Limb (tissue), 2 donors: ENCODE measurements at regions not wholly inside any gene's neighbourhood (a gene's known extent, or its start where the extent isn't known, plus 50 kb on each side); places are given as distances from the start of the nearest gene placed in this dataset.

ENCODE experiments used
- DNase-seq, 2 donors: peaks; one replicate each; pipeline ENCODE4 v3.0.0-alpha.2; 2016; ENCODE audit errors: extremely low spot score in 2 of 2

GRCh38 chr4:152269448-152270191, 266.3 kb downstream of the FBXW7 start:
- DNase-seq: no peak

DNA sequence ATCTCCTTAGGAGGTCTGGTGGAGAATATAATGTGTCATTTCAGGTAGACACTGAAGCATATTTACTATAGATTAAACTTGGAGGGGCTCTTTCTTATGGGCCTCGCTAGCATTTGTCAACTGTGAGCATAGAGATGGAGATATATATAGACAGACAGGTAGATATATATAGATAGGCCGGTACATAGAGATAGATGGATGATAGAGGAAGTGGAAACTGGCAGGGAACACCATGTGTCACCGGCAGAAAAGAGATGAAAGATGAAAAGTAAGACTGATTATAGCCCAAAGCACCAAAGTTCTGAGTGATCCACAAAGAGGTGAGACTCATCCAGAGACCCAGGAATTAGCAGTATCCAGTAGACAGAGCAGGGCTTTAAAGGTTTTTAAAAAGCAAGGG, 268.1 kb downstream of the FBXW7 start:
- DNase-seq: no peak

GRCh38 chr4:152266831-152267480, 268.9 kb downstream of the FBXW7 start:
- no peak for DNase-seq

DNA sequence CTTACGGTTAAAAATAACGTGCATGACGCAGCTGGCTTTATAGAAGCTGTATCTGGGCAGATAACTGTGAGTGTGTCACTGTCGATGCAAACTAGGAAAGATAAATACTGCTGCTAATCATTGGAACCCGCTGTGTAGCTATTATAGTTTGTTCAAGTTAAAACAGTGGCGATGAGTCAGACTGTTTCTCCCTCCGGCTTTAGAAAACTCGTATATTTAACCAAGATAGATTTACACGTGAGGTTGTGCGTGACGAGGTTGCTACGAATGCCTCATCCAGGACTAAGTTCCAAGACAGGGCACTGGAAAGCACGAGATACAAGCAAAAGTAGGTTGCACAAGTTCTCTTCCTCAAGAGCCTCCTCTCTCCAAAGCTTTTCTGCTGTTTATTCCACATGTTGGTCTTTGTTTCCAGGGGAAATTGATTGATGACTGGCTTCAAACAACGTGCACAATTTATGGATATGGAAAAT, 270.7 kb downstream of the FBXW7 start:
- DNase-seq: no peak

DNA sequence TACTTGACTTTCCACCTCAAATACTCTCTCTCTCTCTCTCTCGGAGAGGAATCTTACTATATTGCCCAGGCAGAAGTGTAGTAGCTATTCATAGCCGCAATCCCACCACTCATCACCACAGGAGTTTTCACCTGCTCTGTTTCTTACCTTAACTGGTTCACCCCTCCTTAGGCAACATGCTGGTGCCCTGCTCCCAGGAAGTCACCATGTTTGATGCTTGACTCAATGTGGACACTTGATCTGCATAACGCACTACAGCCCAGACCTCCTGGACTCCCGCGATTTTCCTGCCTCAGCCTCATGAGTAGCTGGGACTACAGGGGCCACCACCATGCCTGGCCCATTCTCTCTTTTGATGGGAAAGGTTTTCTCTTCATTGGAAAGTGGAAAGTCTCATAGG, 271.8 kb downstream of the FBXW7 start:
- DNase-seq: no peak

GRCh38 chr4:152259866-152260265, 276.0 kb downstream of the FBXW7 start:
- no peak for DNase-seq

DNA sequence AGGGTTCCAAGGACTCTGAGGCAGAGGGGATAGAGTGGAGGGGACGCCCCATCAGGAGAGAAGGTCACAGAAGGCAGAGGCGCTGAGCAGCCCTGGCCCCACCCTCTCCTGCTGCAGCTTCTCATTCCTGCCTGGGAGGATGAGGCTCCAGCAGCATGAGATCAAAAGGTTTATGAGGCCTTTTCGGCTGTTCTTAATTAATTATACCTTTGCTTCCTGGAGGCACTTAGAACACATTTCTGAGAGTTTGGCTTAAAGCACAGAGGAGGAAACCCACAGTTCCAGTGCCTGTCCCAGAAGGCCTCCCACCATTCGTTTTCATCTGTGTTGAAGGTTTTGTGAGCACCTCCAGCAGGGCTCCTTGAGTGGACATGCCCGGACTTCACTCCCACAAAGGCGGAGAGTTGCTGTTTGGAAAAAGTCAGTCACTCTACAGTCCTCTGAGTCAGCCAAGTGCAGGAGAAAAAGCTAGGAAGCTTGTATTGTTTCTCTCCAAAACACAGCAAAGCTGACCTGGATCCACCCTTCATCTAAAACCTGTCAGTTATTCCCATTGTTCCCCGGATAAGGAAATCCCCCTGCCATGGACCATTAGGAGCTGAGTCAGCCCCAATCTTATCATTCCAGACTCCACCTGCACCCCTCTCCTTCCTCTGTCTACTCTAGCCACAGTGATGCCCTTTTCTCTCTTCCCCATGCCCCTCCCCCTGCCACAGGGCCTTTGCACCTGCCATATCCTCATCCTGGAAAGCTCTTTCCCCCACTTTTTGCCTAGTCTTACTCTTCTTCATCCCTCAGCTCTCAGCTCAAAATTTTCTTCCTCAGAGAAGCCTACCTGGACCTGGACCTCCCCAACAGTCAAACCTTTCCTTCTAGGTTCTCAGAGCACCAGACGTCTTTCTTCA, 276.8 kb downstream of the FBXW7 start:
- no peak for DNase-seq

- no peak for DNase-seq
Observed at GRCh38 chr4:152258391-152258790, 277.5 kb downstream of the FBXW7 start.

DNA sequence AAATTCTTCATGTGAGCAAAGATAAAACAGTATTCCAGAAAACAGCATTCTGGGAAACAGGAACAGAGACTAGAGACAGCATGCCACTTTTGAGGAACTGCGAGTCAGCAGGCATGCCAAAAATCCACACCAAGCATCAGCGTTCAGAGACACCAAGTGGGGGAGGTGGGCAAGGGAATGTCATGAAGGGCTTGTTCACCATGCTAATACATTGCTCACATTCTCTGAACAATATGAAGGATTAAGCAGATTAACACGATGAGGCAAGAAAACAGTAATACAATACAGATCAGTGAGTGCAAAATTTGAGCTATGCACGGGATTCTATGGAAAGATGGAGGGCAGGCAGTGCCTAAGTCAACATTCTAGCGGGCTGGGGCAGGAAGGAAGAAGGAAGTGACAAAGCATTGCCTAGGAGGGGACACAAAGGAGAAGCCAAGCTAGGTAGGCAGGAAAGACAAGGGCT, 278.3 kb downstream of the FBXW7 start:
- no peak for DNase-seq

DNA sequence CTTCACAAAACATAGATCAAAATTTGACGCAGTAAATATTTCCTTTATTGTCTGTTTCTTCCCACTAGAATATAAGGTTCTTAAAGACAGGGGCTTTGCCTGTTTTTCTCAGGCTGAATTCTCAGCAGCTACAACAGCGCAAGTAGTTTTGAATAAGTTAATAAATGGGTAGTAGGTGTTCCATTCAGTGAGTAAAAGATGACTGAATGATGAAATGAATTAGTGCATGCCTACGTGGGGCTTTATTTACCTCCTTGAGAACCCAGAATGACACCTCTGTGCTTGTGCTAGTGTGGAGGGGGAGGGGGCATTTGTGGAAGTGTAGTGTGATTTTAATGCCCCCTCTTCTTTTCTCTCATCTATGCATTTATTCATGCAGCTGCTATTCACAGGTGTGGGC, 278.9 kb downstream of the FBXW7 start:
- no peak for DNase-seq

DNA sequence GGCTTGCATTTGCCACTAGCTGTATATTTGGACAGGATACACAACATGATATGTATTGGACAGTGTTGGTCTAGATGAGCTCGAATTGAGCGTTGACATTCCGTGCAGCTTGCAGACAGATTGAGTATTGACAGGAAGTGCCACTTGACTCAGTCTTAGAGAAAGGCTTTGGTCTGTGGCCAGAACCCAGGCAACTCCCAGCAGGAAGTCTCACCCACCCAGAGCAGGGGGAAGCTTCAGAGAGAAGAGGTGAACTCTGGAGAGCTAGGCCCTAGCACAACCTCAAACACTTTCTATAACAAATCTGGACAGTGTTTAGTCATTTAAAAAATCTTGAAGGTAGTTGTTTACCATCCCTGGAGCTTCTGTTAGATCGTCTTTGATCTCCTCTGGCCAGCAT, 280.5 kb downstream of the FBXW7 start:
- DNase-seq: no peak

DNA sequence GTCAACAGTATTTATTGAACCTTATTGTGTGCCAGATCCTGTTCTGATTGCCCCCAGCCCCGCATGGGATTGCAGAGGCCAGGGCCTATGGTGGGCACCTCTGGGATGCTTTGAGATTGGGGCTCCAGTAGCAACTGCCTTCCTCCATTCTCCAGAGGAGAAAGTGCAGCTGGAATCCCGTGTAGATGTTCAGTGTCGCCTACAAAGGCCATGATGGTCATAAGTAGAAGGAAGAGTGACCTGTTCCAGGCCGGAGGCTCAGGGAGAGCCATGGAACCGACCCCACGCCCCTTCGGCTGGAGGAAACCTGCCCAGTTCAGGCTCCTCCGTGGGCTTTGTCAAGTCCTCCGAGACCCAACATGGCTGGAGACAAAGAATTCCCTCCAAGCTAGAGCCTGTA, 287.5 kb downstream of the FBXW7 start:
- DNase-seq: no peak

DNA sequence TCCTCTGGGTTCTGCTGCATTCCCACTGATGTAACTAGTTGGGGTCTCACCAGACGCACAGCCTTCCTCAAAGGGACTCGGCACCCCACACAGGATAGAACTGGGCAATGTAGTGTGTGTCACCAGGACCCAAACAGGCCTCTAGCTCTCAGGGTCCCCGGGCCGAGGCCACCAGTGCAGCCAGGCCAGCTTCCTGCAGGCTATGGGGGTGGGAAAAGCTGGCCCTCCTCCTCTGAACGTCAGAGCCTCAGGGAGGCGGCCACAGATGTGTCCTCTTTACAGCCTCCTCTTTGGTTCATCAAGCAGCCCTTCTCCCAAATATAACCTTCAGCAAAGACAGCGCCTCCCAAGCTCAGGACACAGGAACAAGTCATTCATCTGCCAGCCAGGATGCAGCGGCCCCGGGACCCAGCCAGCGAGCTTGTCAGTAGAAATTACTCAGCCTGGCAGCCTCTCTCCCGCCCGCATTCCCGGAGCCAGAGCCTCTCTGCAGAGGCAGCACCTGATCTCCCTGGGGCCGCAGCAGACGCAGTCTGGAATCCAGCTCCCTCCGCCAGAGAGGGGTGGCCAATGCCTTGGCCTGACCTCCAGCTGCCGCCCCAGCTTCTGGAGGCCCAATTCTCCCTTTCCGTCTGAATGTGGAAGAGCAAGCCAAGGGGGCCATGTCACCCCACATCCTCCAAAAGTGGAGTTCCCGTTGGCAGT, 288.5 kb downstream of the FBXW7 start:
- no peak for DNase-seq

GRCh38 chr4:152246659-152247058, 289.2 kb downstream of the FBXW7 start:
- no peak for DNase-seq

DNA sequence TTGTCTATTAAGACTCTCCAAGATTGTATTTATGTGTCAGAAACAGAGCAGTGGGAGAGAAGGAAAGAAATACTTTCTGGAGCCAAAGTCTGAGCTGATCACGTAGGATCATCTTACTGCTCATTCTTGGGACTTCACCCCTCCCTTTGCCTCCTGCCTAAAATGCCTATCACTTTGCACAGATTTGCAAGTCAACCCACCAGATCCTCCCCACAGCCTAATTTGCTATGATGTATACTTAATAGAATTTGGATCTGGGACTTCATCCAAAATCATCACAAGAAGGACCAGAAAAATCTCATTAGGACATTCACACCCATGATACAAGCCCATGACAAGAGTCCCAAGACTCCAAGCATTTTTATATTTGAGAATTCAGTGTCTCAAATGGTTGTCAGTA, 290.2 kb downstream of the FBXW7 start:
- DNase-seq: no peak

DNA sequence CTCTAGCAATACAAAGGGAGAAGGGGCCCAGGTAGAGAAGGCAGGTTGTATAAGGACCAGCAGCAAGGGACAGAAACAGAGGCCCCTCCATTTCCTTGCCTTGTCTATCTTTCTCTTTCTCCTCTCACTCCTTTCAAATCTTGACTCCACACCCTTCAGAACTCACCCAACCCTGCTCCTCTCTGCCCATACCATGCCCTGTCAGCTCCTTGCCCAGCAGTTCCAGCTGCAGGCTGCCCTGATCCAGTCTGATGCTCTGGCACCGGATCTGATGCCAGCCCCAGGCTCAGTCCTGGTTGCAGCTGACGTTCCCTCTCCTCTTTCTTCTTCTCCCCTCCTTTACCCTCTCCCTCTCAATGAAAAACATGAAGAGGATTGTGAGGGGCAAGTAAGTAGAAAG, 291.2 kb downstream of the FBXW7 start:
- DNase-seq: no peak

GRCh38 chr4:152243896-152244595, 291.8 kb downstream of the FBXW7 start:
- no peak for DNase-seq

- no peak for DNase-seq
Observed at GRCh38 chr4:152243206-152243605, 292.7 kb downstream of the FBXW7 start.

DNA sequence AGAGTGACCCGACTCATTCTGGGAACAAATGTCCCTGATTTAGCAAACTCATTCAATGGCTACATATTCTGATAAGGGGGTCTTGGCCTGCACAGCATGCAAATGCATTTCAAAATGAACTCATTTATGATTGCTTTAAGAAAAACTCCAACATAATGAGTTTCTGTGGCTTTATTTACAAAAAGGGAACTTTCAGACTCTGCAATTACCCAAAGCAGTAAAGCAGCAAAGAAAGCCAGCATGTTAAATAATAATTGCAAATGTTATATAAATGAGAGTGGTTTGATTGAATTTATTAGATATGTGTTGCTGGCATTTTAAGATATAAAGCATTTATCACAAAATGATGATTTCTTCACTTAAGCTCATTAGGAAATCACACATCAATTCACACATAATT, 295.7 kb downstream of the FBXW7 start:
- no peak for DNase-seq

GRCh38 chr4:152239216-152239615, 296.7 kb downstream of the FBXW7 start:
- DNase-seq: no peak
